ENCODE measurements at regions not wholly inside any gene's neighbourhood (a gene's known extent, or its start where the extent isn't known, plus 50 kb on each side); places are given as distances from the start of the nearest gene placed in this dataset.

DNA sequence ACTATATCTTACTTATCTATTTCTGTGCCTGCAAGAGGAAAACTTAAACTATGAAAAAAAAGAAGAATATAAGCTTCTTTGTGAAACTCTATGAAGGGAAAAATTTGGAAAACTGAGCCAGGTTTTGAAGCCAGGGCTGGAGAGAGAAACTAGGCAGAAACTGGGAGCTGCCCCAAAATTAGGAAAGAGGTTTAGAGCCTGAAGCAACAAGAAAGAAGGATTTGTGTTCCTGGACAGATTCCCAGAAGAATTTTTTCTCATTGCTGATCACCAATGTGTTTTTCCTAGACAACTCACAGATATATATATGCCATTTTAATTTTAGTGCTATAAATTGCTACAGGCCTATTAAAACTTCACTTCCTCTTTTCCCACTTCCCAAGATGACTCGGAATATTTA is 245.0 kb upstream of the GEMIN8 start:
- no peaks in the 10 kb centered on the region; the same call in none of the 2 replicates for H3K27me3 Mint-ChIP-seq (ENCODE audit: insufficient read depth)
- H3K4me3 Mint-ChIP-seq = no peak overlapping the region
- no peak for DNase-seq
- no peaks in the 10 kb centered on the region for H3K4me1 Mint-ChIP-seq (ENCODE audit: low read depth)
- H3K27ac Mint-ChIP-seq = no peak overlapping the region
- peaks cover 11% of the 10 kb centered on the region for H3K9me3 Mint-ChIP-seq
- TF ChIP-seq, protein P1, sequence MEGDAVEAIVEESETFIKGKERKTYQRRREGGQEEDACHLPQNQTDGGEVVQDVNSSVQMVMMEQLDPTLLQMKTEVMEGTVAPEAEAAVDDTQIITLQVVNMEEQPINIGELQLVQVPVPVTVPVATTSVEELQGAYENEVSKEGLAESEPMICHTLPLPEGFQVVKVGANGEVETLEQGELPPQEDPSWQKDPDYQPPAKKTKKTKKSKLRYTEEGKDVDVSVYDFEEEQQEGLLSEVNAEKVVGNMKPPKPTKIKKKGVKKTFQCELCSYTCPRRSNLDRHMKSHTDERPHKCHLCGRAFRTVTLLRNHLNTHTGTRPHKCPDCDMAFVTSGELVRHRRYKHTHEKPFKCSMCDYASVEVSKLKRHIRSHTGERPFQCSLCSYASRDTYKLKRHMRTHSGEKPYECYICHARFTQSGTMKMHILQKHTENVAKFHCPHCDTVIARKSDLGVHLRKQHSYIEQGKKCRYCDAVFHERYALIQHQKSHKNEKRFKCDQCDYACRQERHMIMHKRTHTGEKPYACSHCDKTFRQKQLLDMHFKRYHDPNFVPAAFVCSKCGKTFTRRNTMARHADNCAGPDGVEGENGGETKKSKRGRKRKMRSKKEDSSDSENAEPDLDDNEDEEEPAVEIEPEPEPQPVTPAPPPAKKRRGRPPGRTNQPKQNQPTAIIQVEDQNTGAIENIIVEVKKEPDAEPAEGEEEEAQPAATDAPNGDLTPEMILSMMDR (IDR thresholded peaks at IDR 0.05) = no peak
- no peaks in the 10 kb centered on the region for H3K36me3 Mint-ChIP-seq (ENCODE audit: low read depth)

DNA sequence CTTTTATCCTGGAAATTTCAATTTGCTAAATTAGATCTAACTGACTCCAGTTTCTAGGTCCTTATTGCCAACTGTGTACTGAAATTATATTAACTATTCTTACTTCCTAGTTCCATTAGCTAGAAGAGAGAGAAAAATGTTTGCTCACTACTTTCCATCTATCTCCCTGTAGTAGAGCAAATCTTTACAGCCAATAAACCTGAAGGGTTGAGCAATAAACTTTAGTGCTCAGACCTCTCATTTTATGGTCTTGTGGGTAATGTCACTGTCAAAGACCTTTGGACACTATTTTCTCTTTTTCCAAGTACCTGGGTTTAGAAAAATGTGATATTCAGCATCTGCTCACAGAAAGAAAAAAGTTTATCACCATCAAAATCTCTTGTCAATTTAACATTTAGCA is 237.5 kb upstream of the GEMIN8 start:
- DNase-seq = no peak

DNA sequence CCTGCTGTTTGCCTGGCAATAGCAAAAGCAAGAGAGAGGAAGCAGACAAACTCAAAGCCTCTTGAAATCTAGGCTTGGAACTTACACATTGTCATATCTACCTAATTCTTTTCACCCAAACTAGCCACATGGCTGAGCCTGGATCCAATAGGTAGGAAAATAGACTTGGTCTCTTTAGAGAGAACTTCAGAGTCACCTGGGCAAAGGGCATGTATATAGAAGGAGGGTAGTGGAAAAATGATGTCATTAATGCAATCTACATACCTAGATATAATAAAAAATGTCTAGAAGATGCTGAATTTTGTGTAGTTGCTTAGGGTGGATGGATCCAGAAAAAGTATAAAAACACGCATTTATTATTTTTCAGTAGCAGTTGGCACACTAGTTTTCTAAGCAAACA is 237.0 kb upstream of the GEMIN8 start:
- H3K4me1 Mint-ChIP-seq (ENCODE audit: low read depth) = no peaks in the 10 kb centered on the region
- H3K27me3 Mint-ChIP-seq (ENCODE audit: insufficient read depth) = no peaks in the 10 kb centered on the region; the same call in 1 of the 2 replicates
- no peaks in the 10 kb centered on the region; the same call in 1 of the 2 replicates for H3K9me3 Mint-ChIP-seq
- no peaks in the 10 kb centered on the region for H3K36me3 Mint-ChIP-seq (ENCODE audit: low read depth)
- H3K27ac Mint-ChIP-seq = no peak overlapping the region
- H3K4me3 Mint-ChIP-seq = no peak overlapping the region
- DNase-seq = no peak
- TF ChIP-seq, protein P1 (IDR thresholded peaks at IDR 0.05) = no peak

More for the DNA sequence above, 237.5 kb upstream of the GEMIN8 start:
- no peaks in the 10 kb centered on the region; the same call in 1 of the 2 replicates for H3K9me3 Mint-ChIP-seq
- no peak overlapping the region for H3K4me3 Mint-ChIP-seq
- TF ChIP-seq, protein P1 (IDR thresholded peaks at IDR 0.05) = no peak
- H3K27me3 Mint-ChIP-seq (ENCODE audit: insufficient read depth) = no peaks in the 10 kb centered on the region; the same call in 1 of the 2 replicates
- no peak overlapping the region for H3K27ac Mint-ChIP-seq
- no peaks in the 10 kb centered on the region for H3K36me3 Mint-ChIP-seq (ENCODE audit: low read depth)
- no peaks in the 10 kb centered on the region for H3K4me1 Mint-ChIP-seq (ENCODE audit: low read depth)

DNA sequence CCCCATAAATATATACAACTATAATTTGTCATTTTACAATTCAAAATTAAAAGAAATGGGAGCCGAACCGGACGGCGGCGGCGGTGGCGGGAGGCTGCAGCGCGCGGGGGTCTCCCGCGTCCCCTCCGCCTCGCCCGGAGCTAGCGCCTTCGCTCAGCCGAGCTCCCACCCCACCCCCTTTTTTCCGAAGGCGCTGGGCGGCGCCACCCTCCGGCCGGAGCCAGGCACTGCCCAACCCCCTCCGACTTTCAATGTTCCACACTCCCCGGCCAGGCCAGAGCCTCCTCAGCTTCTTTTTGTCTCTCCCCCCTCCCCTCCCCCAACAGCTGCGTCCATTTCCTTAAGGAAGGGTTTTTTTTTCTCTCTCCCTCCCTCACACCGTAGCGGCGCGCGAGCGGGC is 214.1 kb upstream of the GEMIN8 start:
- H3K36me3 Mint-ChIP-seq (ENCODE audit: low read depth) = no peaks in the 10 kb centered on the region
- DNase-seq = no peak
- H3K9me3 Mint-ChIP-seq = no peaks in the 10 kb centered on the region; the same call in 1 of the 2 replicates
- TF ChIP-seq, protein P1 (IDR thresholded peaks at IDR 0.05) = no peak
- no peak overlapping the region for H3K27ac Mint-ChIP-seq
- H3K27me3 Mint-ChIP-seq (ENCODE audit: insufficient read depth) = no peaks in the 10 kb centered on the region
- no peaks in the 10 kb centered on the region for H3K4me1 Mint-ChIP-seq (ENCODE audit: low read depth)
- no peak overlapping the region for H3K4me3 Mint-ChIP-seq

DNA sequence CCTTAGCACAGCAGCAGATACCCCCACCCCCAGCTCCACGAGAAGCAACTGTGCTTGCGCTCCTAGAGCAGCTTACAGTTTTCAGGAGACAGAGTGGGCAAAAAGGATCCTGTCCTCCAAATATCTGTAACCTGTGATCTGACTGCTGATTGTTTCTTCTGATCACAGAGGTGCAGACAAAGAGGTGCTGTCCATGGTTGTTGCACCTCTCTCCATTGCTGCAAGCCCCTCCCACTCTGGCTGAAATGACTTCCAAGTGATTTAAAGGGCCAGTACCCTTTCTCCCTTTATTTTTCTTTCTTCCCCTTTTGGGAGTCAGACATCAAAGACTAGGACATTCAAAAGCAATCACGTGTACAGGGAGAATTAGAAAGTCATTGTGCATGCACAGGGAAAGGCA is 205.3 kb upstream of the GEMIN8 start:
- DNase-seq = no peak
- Mint-ChIP-seq H3K4me3 (no peak overlapping the region), H3K36me3 (ENCODE audit: low read depth) (no peaks in the 10 kb centered on the region), H3K27ac (no peak overlapping the region), H3K27me3 (ENCODE audit: insufficient read depth) (no peaks in the 10 kb centered on the region), H3K4me1 (ENCODE audit: low read depth) (no peaks in the 10 kb centered on the region), H3K9me3 (peaks cover 12% of the 10 kb centered on the region; the same call in 1 of the 2 replicates)
- TF ChIP-seq, protein P1 (IDR thresholded peaks at IDR 0.05) = no peak

DNA sequence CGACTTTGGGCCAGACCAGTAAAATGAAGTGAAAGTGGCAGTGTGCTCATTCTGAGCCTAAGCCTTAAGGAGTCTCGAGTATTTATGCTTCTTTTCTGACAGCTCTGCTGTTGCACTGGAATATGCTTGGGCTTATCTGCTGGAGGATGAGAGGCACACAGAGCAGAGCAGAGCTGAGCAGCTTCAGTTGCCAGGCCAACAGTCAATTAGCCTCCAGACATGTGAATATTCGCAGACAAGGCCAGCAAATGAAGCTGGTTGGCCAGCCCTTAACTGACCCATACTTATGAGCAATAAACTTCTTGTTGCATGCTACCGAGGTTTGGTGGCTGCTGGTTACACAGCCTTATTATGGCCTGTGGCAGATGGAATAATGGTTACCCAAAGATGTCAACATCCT is 203.0 kb upstream of the GEMIN8 start:
- Mint-ChIP-seq H3K4me1 (ENCODE audit: low read depth) (no peaks in the 10 kb centered on the region), H3K27me3 (ENCODE audit: insufficient read depth) (no peaks in the 10 kb centered on the region), H3K9me3 (peaks cover 6% of the 10 kb centered on the region; the same call in 1 of the 2 replicates), H3K4me3 (no peak overlapping the region), H3K27ac (no peak overlapping the region), H3K36me3 (ENCODE audit: low read depth) (no peaks in the 10 kb centered on the region)
- TF ChIP-seq, protein P1 (IDR thresholded peaks at IDR 0.05) = no peak
- no peak for DNase-seq
